ENCODE measurements at regions not wholly inside any gene's neighbourhood (a gene's known extent, or its start where the extent isn't known, plus 50 kb on each side); places are given as distances from the start of the nearest gene placed in this dataset.

DNA sequence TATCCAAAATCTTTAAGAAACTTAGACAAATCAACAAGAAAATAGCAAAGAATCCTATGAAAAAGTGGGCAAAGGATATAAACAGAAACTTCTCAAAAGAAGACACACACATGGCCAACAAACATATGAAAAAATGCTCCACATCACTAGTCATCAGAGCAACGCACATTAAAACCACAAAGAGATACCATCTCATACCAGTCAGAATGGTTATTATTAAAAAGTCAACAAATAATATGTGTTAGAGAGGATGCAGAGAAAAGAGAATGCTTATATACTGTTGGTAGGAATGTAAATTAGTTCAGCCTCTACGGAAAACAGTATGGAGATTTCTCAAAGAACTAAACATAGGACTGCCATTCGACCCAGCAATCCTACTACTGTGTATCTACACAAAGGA, 212.0 kb upstream of the DTNBP1 start:
- Histone ChIP-seq H4K91ac (ENCODE audit: insufficient read length, low read depth, low read length) (no peak overlapping the region), H3K79me2 (ENCODE audit: insufficient read depth, low read length) (no peaks in the 10 kb centered on the region), H3K56ac (ENCODE audit: insufficient read length, low read depth, low read length) (no peak overlapping the region), H3K23me2 (ENCODE audit: insufficient read length, low read depth, low read length, poor library complexity, severe bottlenecking) (no peaks in the 10 kb centered on the region), H2BK20ac (ENCODE audit: low read depth, low read length, poor library complexity, severe bottlenecking) (no peak overlapping the region), H4K8ac (replicated peaks; ENCODE audit: insufficient read length, low read depth, low read length) (no peak overlapping the region), H2BK12ac (ENCODE audit: insufficient read length, low read depth, low read length) (no peak overlapping the region), H3T11ph (ENCODE audit: low read length) (no peak overlapping the region), H3K27me3 (ENCODE audit: insufficient read depth, low read length) (no peaks in the 10 kb centered on the region), H3K9me3 (ENCODE audit: control insufficient read depth, low read depth, low read length) (no peaks in the 10 kb centered on the region), H2AK5ac (ENCODE audit: insufficient read length, low read length) (no peak overlapping the region), H3K79me1 (ENCODE audit: insufficient read depth, low read depth, low read length, poor library complexity, severe bottlenecking) (no peaks in the 10 kb centered on the region), H3K27ac (ENCODE audit: insufficient read length, low read depth, low read length) (no peak overlapping the region), H2AFZ (ENCODE audit: low read length) (no peak overlapping the region), H3K14ac (ENCODE audit: insufficient read depth, low read length) (no peak overlapping the region), H3K18ac (ENCODE audit: insufficient read length, low read depth, low read length) (no peak overlapping the region), H3K9ac (ENCODE audit: extremely low read depth, insufficient read length, low read length) (no peak overlapping the region), H3K4me2 (ENCODE audit: insufficient read depth, insufficient read length, low read length) (no peak overlapping the region), H4K5ac (ENCODE audit: insufficient read length, low read depth, low read length) (no peak overlapping the region), H2BK120ac (ENCODE audit: low read depth, low read length, poor library complexity, severe bottlenecking) (no peak overlapping the region), H3K4ac (ENCODE audit: low read depth, low read length) (no peak overlapping the region), H2BK5ac (ENCODE audit: insufficient read length, low read length) (no peak overlapping the region), H2BK15ac (ENCODE audit: low read depth, low read length) (no peak overlapping the region), H4K20me1 (ENCODE audit: control insufficient read depth, insufficient read depth, insufficient read length) (no peaks in the 10 kb centered on the region), H3K4me1 (ENCODE audit: insufficient read depth, low read length) (peaks cover 5% of the 10 kb centered on the region; the same call in 1 of the 2 replicates), H3K23ac (ENCODE audit: insufficient read length, low read depth, low read length) (no peak overlapping the region)
- WGBS (ENCODE audit: extremely low coverage, insufficient read length, low lambda C conversion rate), result no CpG with 5 or more reads among the region's 3 CpGs
- DNase-seq, result no peak
- no peak overlapping the region for H3K27ac Mint-ChIP-seq
- H3K36me3 Mint-ChIP-seq (ENCODE audit: insufficient read depth in 1 of 3, low read depth in 3 of 3), result no peaks in the 10 kb centered on the region
- no peaks in the 10 kb centered on the region for H3K9me3 Mint-ChIP-seq
- H3K27me3 Mint-ChIP-seq (ENCODE audit: low read depth), result peaks cover 3% of the 10 kb centered on the region
- TF ChIP-seq, protein P1, sequence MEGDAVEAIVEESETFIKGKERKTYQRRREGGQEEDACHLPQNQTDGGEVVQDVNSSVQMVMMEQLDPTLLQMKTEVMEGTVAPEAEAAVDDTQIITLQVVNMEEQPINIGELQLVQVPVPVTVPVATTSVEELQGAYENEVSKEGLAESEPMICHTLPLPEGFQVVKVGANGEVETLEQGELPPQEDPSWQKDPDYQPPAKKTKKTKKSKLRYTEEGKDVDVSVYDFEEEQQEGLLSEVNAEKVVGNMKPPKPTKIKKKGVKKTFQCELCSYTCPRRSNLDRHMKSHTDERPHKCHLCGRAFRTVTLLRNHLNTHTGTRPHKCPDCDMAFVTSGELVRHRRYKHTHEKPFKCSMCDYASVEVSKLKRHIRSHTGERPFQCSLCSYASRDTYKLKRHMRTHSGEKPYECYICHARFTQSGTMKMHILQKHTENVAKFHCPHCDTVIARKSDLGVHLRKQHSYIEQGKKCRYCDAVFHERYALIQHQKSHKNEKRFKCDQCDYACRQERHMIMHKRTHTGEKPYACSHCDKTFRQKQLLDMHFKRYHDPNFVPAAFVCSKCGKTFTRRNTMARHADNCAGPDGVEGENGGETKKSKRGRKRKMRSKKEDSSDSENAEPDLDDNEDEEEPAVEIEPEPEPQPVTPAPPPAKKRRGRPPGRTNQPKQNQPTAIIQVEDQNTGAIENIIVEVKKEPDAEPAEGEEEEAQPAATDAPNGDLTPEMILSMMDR (conservative IDR thresholded peaks at IDR 0.05), result no peak
- H3K4me1 Mint-ChIP-seq, result peaks cover 18 to 29% of the 10 kb centered on the region in 2 experiments
- no peak overlapping the region for H3K4me3 Mint-ChIP-seq
